Activated naive CD8-positive, alpha-beta T cell treated with anti-CD3 and anti-CD28 coated beads, Interleukin-2, amount 10 ng/mL, durations not matched to agents 7 days and 5 days (primary cell): ENCODE measurements at regions not wholly inside any gene's neighbourhood (a gene's known extent, or its start where the extent isn't known, plus 50 kb on each side); places are given as distances from the start of the nearest gene placed in this dataset.

ENCODE experiments used
- ATAC-seq: fragments of 150-1000 bp; cut with Tn5 transposase; one replicate; pipeline ENCODE4 v1.10.0; 2021; ENCODE audit warnings: low read depth, moderate library complexity
- POLR2A ChIA-PET: fragments of 350-600 bp; sonication (Branson Sonifier 250); formaldehyde crosslinking; loops from one replicate; lab custom pipeline; 2021; ENCODE audit warnings: antibody characterized with exemption; lab: Charles Lee
- DNase-seq: peaks from one replicate; pipeline ENCODE4 v3.0.0; 2021
- H3K27ac Mint-ChIP-seq: one replicate; pipeline ENCODE4 v1.8.0; 2022; ENCODE audit warnings: mild to moderate bottlenecking, mixed read lengths
- H3K27me3 Mint-ChIP-seq: one replicate; pipeline ENCODE4 v1.8.0; 2022; ENCODE audit warnings: mild to moderate bottlenecking, moderate library complexity, mixed read lengths
- H3K36me3 Mint-ChIP-seq: one replicate; pipeline ENCODE4 v1.8.0; 2021; ENCODE audit warnings: mild to moderate bottlenecking, mixed read lengths
- H3K4me1 Mint-ChIP-seq: one replicate; pipeline ENCODE4 v1.8.0; 2021; ENCODE audit warnings: mixed read lengths
- H3K4me3 Mint-ChIP-seq: one replicate; pipeline ENCODE4 v1.8.0; 2022; ENCODE audit warnings: mild to moderate bottlenecking, moderate library complexity, mixed read lengths
- H3K9me3 Mint-ChIP-seq: one replicate; pipeline ENCODE4 v1.8.0; 2021; ENCODE audit warnings: mixed read lengths

DNA sequence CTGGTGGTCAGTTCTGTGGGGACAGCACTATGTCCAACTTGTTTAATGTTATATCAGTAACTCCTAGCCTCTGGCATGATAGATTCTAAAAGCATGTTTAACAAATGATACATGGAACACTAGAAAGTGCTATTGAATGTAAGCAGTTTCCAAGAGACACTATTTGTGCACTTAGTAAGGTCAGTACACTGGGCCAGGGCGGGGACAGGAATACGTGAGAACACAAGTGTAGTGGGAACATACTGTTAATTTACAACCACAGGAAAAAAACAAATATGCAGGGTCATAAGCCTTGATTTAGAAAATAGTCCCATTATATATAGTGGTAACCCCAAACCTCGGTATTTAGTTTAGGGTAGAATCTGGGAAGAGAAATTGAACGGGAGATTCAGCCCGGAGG is 88.9 kb upstream of the SLC38A2 start:
- no peak for ATAC-seq
- no peak overlapping the region for H3K27ac Mint-ChIP-seq
- H3K27me3 Mint-ChIP-seq, result no peaks in the 10 kb centered on the region
- peaks cover 14% of the 10 kb centered on the region for H3K36me3 Mint-ChIP-seq
- H3K4me3 Mint-ChIP-seq, result no peak overlapping the region
- no peak for DNase-seq
- H3K4me1 Mint-ChIP-seq, result peaks cover 39% of the 10 kb centered on the region
- H3K9me3 Mint-ChIP-seq, result peaks cover 3% of the 10 kb centered on the region
- POLR2A ChIA-PET, result interaction anchor here (0.9 to 3.8 kb wide), 2 partner anchors 8 to 88 kb away, joined by 3 to 40 read pairs; no protein-coding TSS in a partner anchor

- H3K36me3 Mint-ChIP-seq, result peaks cover 12% of the 10 kb centered on the region
- peaks cover 2% of the 10 kb centered on the region for H3K9me3 Mint-ChIP-seq
- ATAC-seq, result peak; percentile 12
- peak overlapping the region; percentile 95 for H3K27ac Mint-ChIP-seq
- DNase-seq, result no peak
- POLR2A ChIA-PET, result interaction anchor here (0.6 to 4.1 kb wide), 11 partner anchors 9 to 931 kb away, joined by 3 to 40 read pairs (median 5); partner anchors contain the start of gene SLC38A1
- peak overlapping the region; percentile 87 for H3K4me3 Mint-ChIP-seq
- no peaks in the 10 kb centered on the region for H3K27me3 Mint-ChIP-seq
- H3K4me1 Mint-ChIP-seq, result peaks cover 45% of the 10 kb centered on the region
These were observed 88.2 kb upstream of the SLC38A2 start for GRCh38 chr12:46460682-46461210.

DNA sequence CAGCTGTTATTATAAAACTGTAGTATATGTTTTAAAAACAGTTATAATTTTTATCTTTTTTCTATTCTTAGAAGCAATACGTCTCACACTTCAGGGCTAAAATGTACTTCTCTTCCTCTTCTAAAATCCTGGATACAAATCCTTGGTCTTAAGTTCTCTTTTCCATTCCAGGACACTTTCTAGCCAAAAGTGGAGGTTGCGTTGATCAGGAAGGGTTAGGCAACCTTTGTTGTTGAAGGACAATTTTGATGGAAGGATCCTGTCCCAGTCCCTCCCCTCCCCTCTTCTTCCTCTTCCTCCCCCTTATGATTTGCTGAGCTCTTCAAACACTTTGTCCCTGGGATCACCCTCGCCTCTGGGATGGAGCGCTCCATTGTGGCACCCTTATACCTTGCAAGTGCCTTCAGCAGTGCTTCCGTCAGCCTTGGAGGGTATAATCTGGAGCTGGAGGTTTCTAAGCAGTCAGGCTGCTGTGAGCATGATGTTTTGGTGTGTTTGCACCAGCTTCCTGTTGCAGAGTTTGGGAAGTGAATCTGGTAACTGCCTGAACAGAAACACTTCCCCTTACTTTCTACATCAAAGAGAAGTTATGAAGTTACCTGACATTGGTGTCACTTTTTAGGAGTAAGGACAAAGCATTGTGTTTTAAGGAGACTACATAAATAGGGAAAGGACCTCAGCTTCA is 87.4 kb upstream of the SLC38A2 start:
- Mint-ChIP-seq H3K4me1 (peaks cover 52% of the 10 kb centered on the region), H3K36me3 (peaks cover 12% of the 10 kb centered on the region), H3K9me3 (peaks cover 2% of the 10 kb centered on the region), H3K27ac (peak overlapping the region; percentile 95), H3K4me3 (peak overlapping the region; percentile 87), H3K27me3 (no peaks in the 10 kb centered on the region)
- DNase-seq, result peak; percentile 38
- ATAC-seq, result peak; percentile 41
- POLR2A ChIA-PET, result interaction anchor here (0.6 to 4.1 kb wide), 13 partner anchors 9 to 932 kb away, joined by 3 to 40 read pairs (median 5); partner anchors contain the start of gene SLC38A1

- peak overlapping the region; percentile 95 for H3K27ac Mint-ChIP-seq
- peaks cover 2% of the 10 kb centered on the region for H3K9me3 Mint-ChIP-seq
- peak overlapping the region; percentile 77 for H3K4me3 Mint-ChIP-seq
- no peak for DNase-seq
- H3K4me1 Mint-ChIP-seq, result peaks cover 58% of the 10 kb centered on the region
- ATAC-seq, result peak; percentile 60
- no peaks in the 10 kb centered on the region for H3K27me3 Mint-ChIP-seq
- H3K36me3 Mint-ChIP-seq, result peaks cover 14% of the 10 kb centered on the region
- POLR2A ChIA-PET, result interaction anchor here (0.9 to 4.1 kb wide), 9 partner anchors 10 to 242 kb away, joined by 3 to 40 read pairs (median 9); no protein-coding TSS in a partner anchor
These were observed 86.5 kb upstream of the SLC38A2 start for GRCh38 chr12:46459111-46459510.

- H3K36me3 Mint-ChIP-seq, result peaks cover 11% of the 10 kb centered on the region
- ATAC-seq (peak; percentile 53), DNase-seq (no peak)
- peak overlapping the region; percentile 77 for H3K4me3 Mint-ChIP-seq
- no peaks in the 10 kb centered on the region for H3K27me3 Mint-ChIP-seq
- H3K4me1 Mint-ChIP-seq, result peaks cover 58% of the 10 kb centered on the region
- H3K27ac Mint-ChIP-seq, result peak overlapping the region; percentile 95
- peaks cover 2% of the 10 kb centered on the region for H3K9me3 Mint-ChIP-seq
- POLR2A ChIA-PET, result interaction anchor here (0.6 to 4.1 kb wide), 10 partner anchors 11 to 241 kb away, joined by 3 to 40 read pairs (median 6); no protein-coding TSS in a partner anchor
These were observed 86.0 kb upstream of the SLC38A2 start for GRCh38 chr12:46458500-46459102.

DNA sequence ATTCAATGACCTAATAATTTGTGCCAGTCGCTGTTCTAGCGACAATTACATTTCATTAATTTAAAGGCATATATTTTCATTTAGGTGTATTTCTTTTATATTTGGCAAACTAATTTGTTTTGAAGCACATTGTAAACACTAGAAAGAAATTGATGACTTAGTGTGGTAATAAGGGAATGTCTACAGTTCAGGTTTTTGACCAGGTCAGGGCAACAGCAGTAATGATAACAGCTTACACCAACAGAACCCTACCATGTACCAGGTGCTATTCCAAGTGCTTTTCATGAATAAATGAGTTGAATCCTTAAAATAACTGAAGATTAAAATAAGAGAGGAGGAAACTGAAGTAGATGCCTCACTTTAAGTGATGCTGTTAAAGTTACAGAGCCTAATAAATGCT is 85.4 kb upstream of the SLC38A2 start:
- POLR2A ChIA-PET, result interaction anchor here (3.8 to 4.1 kb wide), 2 partner anchors 12 to 86 kb away, joined by 16 to 40 read pairs; no protein-coding TSS in a partner anchor
- no peak for DNase-seq
- Mint-ChIP-seq H3K9me3 (peaks cover 3% of the 10 kb centered on the region), H3K27ac (peak overlapping the region; percentile 53), H3K36me3 (peaks cover 14% of the 10 kb centered on the region), H3K27me3 (no peaks in the 10 kb centered on the region), H3K4me3 (no peak overlapping the region), H3K4me1 (peaks cover 58% of the 10 kb centered on the region)
- ATAC-seq, result no peak

DNA sequence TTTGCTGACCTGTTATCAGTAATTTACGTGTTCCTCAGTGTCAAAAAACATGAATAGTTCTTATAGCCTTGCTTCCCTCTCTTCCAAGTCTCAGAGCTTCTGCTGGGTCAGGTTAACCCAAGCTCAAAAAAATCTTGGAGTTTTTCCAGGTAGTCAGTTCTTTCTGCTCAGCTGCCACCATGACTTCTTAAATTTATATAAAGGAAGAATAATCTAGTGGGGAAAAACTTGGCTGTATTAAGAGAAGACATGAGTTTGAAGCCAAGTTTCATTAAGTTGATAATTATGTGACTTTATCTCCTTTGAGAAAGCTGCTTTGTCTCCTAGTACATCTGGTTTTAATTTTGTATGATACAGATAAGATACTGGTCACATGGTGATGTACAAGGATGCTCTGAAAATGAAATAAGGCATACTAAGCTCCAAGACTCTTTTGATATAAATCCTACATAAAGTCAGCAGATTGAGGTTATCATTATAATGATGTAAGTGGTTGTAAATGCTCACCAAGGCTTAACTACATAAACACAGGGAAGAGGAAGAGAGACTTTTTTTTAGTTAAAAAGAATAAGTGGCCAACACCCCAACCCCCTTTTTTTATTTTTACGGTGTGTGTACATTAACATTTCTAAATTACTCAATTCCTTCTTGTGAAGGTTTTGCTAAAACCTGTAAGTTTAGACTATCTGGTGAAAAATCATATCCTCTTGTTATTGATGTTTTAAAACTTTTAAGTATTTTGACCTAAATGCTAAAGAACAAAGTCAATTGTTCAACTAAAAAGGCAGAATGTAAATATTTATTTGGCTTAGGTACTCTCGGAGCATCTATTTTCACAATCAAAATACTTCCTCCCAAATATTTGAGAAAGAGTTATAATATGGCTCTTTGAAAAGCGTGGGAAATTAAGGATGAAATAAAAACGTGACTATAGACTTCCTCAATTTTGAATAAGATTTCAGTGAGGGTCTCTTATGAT is 84.1 kb upstream of the SLC38A2 start:
- no peak for DNase-seq
- Mint-ChIP-seq H3K36me3 (peaks cover 14% of the 10 kb centered on the region), H3K9me3 (peaks cover 3% of the 10 kb centered on the region), H3K27me3 (no peaks in the 10 kb centered on the region), H3K4me3 (peak overlapping the region; percentile 39), H3K4me1 (peaks cover 60% of the 10 kb centered on the region), H3K27ac (peak overlapping the region; percentile 89)
- no peak for ATAC-seq
- POLR2A ChIA-PET, result interaction anchor here (1.1 to 4.1 kb wide), 7 partner anchors 14 to 85 kb away, joined by 3 to 16 read pairs (median 5); partner anchors contain the start of gene SLC38A2

GRCh38 chr12:46455648-46456352 is 83.2 kb upstream of the SLC38A2 start:
- H3K4me3 Mint-ChIP-seq, result peak overlapping the region; percentile 39
- H3K27me3 Mint-ChIP-seq, result no peaks in the 10 kb centered on the region
- POLR2A ChIA-PET, result interaction anchor here (0.8 to 2.4 kb wide), 9 partner anchors 14 to 187 kb away, joined by 3 to 7 read pairs (median 4); partner anchors contain the start of genes SLC38A1 and SLC38A2
- peaks cover 3% of the 10 kb centered on the region for H3K9me3 Mint-ChIP-seq
- peak overlapping the region; percentile 89 for H3K27ac Mint-ChIP-seq
- DNase-seq (no peak), ATAC-seq (no peak)
- H3K4me1 Mint-ChIP-seq, result peaks cover 55% of the 10 kb centered on the region
- peaks cover 12% of the 10 kb centered on the region for H3K36me3 Mint-ChIP-seq

- peak overlapping the region; percentile 39 for H3K4me3 Mint-ChIP-seq
- peaks cover 14% of the 10 kb centered on the region for H3K36me3 Mint-ChIP-seq
- peaks cover 48% of the 10 kb centered on the region for H3K4me1 Mint-ChIP-seq
- H3K9me3 Mint-ChIP-seq, result peaks cover 3% of the 10 kb centered on the region
- DNase-seq, result no peak
- H3K27me3 Mint-ChIP-seq, result no peaks in the 10 kb centered on the region
- peak; percentile 57 for ATAC-seq
- POLR2A ChIA-PET, result interaction anchor here (0.5 to 2.4 kb wide), 7 partner anchors 10 to 186 kb away, joined by 3 to 7 read pairs (median 4); partner anchors contain the start of genes SLC38A1 and SLC38A2
- peak overlapping the region; percentile 89 for H3K27ac Mint-ChIP-seq
These were observed 82.4 kb upstream of the SLC38A2 start for GRCh38 chr12:46454981-46455380.

- ATAC-seq, result no peak
- H3K36me3 Mint-ChIP-seq, result peaks cover 19% of the 10 kb centered on the region
- H3K4me3 Mint-ChIP-seq, result no peak overlapping the region
- H3K27me3 Mint-ChIP-seq, result no peaks in the 10 kb centered on the region
- POLR2A ChIA-PET, result no interaction called here
- no peak overlapping the region for H3K27ac Mint-ChIP-seq
- no peak for DNase-seq
- peaks cover 6% of the 10 kb centered on the region for H3K9me3 Mint-ChIP-seq
- H3K4me1 Mint-ChIP-seq, result peaks cover 41% of the 10 kb centered on the region
These were observed 80.9 kb upstream of the SLC38A2 start for GRCh38 chr12:46453428-46453827.

- peaks cover 37% of the 10 kb centered on the region for H3K4me1 Mint-ChIP-seq
These were observed 80.2 kb upstream of the SLC38A2 start for GRCh38 chr12:46452776-46453175.

More at GRCh38 chr12:46452776-46453175, 80.2 kb upstream of the SLC38A2 start:
- peaks cover 23% of the 10 kb centered on the region for H3K36me3 Mint-ChIP-seq
- DNase-seq, result no peak
- H3K27ac Mint-ChIP-seq, result no peak overlapping the region
- no peak overlapping the region for H3K4me3 Mint-ChIP-seq
- H3K27me3 Mint-ChIP-seq, result no peaks in the 10 kb centered on the region
- POLR2A ChIA-PET, result no interaction called here
- H3K9me3 Mint-ChIP-seq, result peaks cover 6% of the 10 kb centered on the region
- ATAC-seq, result no peak
